ENCODE measurements at regions not wholly inside any gene's neighbourhood (a gene's known extent, or its start where the extent isn't known, plus 50 kb on each side); places are given as distances from the start of the nearest gene placed in this dataset.
"Not testable (repeated sequence)": the region's sequence is repeated elsewhere in the genome, so short reads cannot be mapped to it uniquely, and the experiment has no call there.

DNA sequence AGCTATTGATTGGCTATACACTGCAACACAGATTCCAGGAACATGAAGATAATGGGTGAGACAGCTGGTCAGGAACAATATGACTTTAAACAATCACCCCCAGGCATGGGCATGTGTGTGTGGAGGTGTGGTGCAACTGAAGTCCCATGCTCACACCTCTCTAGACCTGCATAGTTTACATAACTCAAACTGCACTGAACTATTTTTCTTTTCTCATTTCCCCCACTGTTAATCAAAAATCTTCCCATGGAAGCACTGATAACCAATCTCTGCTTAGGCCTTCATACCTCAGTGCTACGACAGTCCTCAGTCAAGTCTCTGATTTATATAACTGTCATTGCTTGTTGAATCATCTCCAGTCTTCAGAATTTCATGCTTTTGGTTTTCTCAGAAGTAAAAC lies 600.2 kb downstream of the NTRK3 start:
- DNase-seq (ENCODE audit: low read depth, low spot score), result no peak
- TF ChIP-seq, protein P1, sequence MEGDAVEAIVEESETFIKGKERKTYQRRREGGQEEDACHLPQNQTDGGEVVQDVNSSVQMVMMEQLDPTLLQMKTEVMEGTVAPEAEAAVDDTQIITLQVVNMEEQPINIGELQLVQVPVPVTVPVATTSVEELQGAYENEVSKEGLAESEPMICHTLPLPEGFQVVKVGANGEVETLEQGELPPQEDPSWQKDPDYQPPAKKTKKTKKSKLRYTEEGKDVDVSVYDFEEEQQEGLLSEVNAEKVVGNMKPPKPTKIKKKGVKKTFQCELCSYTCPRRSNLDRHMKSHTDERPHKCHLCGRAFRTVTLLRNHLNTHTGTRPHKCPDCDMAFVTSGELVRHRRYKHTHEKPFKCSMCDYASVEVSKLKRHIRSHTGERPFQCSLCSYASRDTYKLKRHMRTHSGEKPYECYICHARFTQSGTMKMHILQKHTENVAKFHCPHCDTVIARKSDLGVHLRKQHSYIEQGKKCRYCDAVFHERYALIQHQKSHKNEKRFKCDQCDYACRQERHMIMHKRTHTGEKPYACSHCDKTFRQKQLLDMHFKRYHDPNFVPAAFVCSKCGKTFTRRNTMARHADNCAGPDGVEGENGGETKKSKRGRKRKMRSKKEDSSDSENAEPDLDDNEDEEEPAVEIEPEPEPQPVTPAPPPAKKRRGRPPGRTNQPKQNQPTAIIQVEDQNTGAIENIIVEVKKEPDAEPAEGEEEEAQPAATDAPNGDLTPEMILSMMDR (IDR thresholded peaks at IDR 0.05; ENCODE audit: low read depth, low read length), result no peak
- H3K4me3 ChIP-seq (ENCODE audit: low read depth, low read length), result no peak overlapping the region
- in situ Hi-C loops (cut with HindIII; ENCODE audit: low sequenced_read_pairs), result no loop called here

DNA sequence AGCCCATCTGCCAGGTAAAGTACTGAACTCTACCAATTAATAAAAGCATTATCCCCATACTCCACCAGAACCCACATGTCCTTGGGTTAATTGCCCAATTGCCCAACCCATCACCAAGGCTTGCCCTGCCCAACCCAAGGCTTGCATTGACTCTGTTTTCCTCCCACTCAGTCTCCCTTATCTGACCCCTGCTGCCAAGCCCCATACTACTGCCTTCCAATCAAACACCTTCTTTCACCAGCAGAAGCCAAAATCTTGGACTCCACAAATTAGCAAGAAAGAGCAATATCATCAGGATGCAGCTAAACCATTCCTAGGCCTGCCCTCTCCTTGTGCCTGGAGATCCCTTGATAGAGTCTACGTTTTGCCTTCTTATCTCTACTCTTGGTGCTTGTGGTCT lies 602.9 kb downstream of the NTRK3 start:
- in situ Hi-C loops (cut with HindIII; ENCODE audit: low sequenced_read_pairs), result no loop called here
- no peak overlapping the region for H3K4me3 ChIP-seq (ENCODE audit: low read depth, low read length)
- TF ChIP-seq, protein P1 (IDR thresholded peaks at IDR 0.05; ENCODE audit: low read depth, low read length), result no peak
- DNase-seq (ENCODE audit: low read depth, low spot score), result no peak

DNA sequence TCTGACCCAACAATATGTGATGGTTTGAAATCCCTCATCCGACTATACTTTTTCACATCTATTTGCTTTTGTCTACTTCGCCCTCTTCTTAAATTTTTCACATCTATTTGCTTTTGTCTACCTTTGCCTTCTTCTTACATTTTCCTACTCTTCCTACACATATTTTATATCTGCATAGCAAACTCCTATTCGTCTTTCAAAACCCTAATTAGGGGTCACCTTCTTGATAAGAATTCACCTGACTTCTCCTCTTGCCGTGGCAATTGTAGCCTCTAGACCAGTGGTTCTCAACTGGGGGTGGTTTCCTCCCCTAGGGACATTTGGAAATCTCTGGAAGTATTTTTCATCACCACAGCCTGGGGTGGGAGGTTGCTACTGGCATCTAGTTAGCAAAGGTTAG lies 607.4 kb downstream of the NTRK3 start:
- no peak overlapping the region for H3K4me3 ChIP-seq (ENCODE audit: low read depth, low read length)
- DNase-seq (ENCODE audit: low read depth, low spot score), result no peak
- TF ChIP-seq, protein P1 (IDR thresholded peaks at IDR 0.05; ENCODE audit: low read depth, low read length), result no peak
- in situ Hi-C loops (cut with HindIII; ENCODE audit: low sequenced_read_pairs), result no loop called here

DNA sequence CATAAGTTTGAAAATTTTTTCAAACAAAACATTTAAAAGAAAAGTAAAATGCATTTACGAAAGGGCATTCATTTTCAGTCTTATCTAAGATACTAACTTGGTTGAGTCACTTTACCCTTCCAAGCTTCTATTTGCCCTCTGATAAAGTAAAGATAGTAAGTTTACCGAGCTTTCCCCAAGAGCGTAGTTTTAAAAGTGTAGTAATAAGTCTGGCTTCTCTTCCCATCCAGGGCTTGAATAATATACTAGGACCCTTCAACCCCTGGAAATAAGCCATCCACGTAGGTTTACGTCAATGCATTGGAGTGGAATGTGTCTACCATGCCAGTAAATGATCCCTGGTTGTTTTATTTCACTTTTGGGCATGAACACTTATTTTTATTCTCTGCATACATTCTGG lies 608.3 kb downstream of the NTRK3 start:
- in situ Hi-C loops (cut with HindIII; ENCODE audit: low sequenced_read_pairs), result no loop called here
- H3K4me3 ChIP-seq (ENCODE audit: low read depth, low read length), result no peak overlapping the region
- DNase-seq (ENCODE audit: low read depth, low spot score), result no peak
- TF ChIP-seq, protein P1 (IDR thresholded peaks at IDR 0.05; ENCODE audit: low read depth, low read length), result no peak

DNA sequence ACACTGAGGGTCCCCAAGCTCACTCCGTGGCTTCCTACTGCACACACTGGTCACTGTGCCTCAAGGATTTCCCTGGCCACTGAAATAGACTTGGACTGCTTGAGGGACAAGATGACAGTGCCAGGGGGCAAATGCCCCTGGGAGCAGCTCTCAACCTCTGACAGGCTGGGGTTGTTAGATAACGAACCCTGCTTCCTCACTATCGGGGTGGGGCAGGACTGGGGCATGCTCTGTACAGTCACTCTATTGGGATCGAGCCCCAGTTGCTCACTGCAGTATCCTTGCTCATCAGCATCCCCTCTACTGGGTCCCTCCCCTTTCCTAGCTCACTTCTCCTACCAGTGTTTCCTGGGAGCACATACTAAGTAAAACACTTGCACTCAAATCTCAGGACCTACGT lies 610.8 kb downstream of the NTRK3 start:
- no peak overlapping the region for H3K4me3 ChIP-seq (ENCODE audit: low read depth, low read length)
- DNase-seq (ENCODE audit: low read depth, low spot score), result no peak
- in situ Hi-C loops (cut with HindIII; ENCODE audit: low sequenced_read_pairs), result no loop called here
- TF ChIP-seq, protein P1 (IDR thresholded peaks at IDR 0.05; ENCODE audit: low read depth, low read length), result no peak

DNA sequence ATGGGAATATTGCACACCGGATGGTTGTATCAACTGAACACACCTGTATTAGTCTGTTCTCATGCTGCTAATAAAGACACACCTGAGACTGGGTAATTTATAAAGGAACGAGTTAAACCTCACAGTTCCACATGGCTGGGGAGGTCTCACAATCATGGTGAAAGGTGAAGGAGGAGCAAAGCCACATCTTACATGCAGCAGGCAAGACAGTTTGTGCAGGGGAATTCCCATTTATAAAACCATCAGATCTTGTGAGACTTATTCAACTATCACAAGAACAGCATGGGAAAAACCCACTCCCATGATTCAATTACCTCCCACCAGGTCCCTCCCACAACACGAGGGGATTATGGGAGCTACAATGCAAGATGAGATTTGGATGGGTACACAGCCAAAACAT lies 613.5 kb downstream of the NTRK3 start:
- in situ Hi-C loops (cut with HindIII; ENCODE audit: low sequenced_read_pairs); DNase-seq (ENCODE audit: low read depth, low spot score); H3K4me3 ChIP-seq (ENCODE audit: low read depth, low read length): not testable (repeated sequence)

DNA sequence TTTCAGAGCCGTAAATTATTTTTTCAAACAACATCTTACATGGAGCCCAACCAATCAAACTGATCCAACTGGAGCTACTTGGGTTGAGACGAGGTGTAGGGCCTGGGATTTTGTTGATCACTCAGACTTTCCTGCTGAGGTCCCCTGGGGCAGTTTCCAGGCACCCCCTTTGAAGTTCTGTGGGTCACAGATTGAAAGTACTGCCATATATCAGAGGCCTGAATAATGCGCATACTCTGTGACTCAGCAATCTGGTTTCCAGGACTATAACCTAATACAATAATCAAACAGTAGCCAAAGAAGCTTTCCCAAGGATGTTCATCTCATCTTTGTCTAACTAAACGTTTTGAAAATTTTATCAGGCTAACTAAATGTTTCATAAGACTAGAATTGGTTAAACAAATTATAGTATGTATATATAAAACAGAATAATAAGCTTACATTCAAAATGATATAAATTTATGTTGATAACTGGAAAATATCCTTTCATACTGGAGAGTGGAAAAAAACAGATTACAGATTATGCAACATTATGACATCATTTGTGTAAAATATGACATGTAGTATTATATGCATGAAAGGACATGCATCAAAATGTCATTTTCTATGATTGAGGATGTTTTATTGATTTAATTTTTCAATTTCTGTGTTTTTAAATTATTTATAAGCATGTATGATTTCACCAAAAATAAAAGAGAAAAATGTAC lies 617.1 kb downstream of the NTRK3 start:
- peak; percentile 14 for DNase-seq (ENCODE audit: low read depth, low spot score)
- TF ChIP-seq, protein P1 (IDR thresholded peaks at IDR 0.05; ENCODE audit: low read depth, low read length), result no peak
- H3K4me3 ChIP-seq (ENCODE audit: low read depth, low read length), result no peak overlapping the region
- in situ Hi-C loops (cut with HindIII; ENCODE audit: low sequenced_read_pairs), result no loop called here

All from astrocyte of the spinal cord (primary cell).